Left ventricle myocardium inferior (tissue), 1 donor: ENCODE measurements at regions not wholly inside any gene's neighbourhood (a gene's known extent, or its start where the extent isn't known, plus 50 kb on each side); places are given as distances from the start of the nearest gene placed in this dataset.
"Not testable (repeated sequence)": the region's sequence is repeated elsewhere in the genome, so short reads cannot be mapped to it uniquely, and the experiment has no call there.

Source experiments
- DNase-seq: peaks from one replicate; pipeline ENCODE4 v3.0.0-alpha.2; 2020
- H3K27ac ChIP-seq: fragments of 200-600 bp; replicated peaks from 2 replicates; pipeline ENCODE4 v1.8.0; 2021
- H3K27me3 ChIP-seq: fragments of 200-600 bp; 2 replicates; pipeline ENCODE4 v1.8.0; 2021; ENCODE audit warnings: low read depth
- H3K36me3 ChIP-seq: fragments of 200-600 bp; 2 replicates; pipeline ENCODE4 v1.8.0; 2021
- H3K4me1 ChIP-seq: fragments of 200-600 bp; 2 replicates; pipeline ENCODE4 v1.8.0; 2021
- H3K4me3 ChIP-seq: fragments of 200-600 bp; 2 replicates; pipeline ENCODE4 v1.8.0; 2021; ENCODE audit warnings: mild to moderate bottlenecking, moderate library complexity
- H3K9me3 ChIP-seq: fragments of 200-600 bp; replicated peaks from 2 replicates; pipeline ENCODE4 v1.8.0; 2021
- intact Hi-C: fragments of 100-400 bp; cut with micrococcal nuclease; formaldehyde crosslinking; loops from one replicate; pipeline ENCODE4 v1.11.0; 2022
- TF ChIP-seq, protein P1 (sequence below): fragments of 200-600 bp; IDR thresholded peaks from 2 replicates; pipeline ENCODE4 v1.8.0; 2021; ENCODE audit warnings: antibody characterized with exemption, mild to moderate bottlenecking, borderline replicate concordance
- donor health status: DM: no; HTN: yes; CAD: no; lungs with severe emphysema.

- Histone ChIP-seq H3K36me3 (no peaks in the 10 kb centered on the region), H3K27me3 (no peaks in the 10 kb centered on the region), H3K27ac (no peak overlapping the region), H3K4me3 (no peak overlapping the region), H3K9me3 (no peaks in the 10 kb centered on the region), H3K4me1 (no peaks in the 10 kb centered on the region)
- TF ChIP-seq, protein P1, sequence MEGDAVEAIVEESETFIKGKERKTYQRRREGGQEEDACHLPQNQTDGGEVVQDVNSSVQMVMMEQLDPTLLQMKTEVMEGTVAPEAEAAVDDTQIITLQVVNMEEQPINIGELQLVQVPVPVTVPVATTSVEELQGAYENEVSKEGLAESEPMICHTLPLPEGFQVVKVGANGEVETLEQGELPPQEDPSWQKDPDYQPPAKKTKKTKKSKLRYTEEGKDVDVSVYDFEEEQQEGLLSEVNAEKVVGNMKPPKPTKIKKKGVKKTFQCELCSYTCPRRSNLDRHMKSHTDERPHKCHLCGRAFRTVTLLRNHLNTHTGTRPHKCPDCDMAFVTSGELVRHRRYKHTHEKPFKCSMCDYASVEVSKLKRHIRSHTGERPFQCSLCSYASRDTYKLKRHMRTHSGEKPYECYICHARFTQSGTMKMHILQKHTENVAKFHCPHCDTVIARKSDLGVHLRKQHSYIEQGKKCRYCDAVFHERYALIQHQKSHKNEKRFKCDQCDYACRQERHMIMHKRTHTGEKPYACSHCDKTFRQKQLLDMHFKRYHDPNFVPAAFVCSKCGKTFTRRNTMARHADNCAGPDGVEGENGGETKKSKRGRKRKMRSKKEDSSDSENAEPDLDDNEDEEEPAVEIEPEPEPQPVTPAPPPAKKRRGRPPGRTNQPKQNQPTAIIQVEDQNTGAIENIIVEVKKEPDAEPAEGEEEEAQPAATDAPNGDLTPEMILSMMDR, result no peak
- DNase-seq, result no peak
- intact Hi-C loops, result no loop called here
Observed at GRCh38 chr4:33482773-33483172, 2761.5 kb downstream of the ARAP2 start.

DNA sequence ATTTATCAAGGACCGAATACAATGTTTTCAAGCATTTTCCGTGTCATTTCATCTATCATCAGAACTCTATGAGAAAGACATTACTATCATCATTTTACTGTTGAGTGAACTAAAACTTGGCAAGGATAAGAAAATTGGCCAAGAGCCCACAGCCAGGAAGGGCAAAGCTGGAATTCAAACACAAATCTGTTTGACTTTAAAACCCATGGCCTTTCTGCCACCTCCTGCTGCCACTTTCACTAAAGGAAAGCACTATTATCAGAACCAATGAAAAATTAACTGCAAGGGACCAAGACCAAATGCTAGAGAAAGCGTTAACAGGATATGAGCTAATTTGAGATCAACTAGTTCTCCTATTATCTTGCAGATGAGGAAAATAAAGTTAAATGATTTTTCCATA lies 2759.2 kb downstream of the ARAP2 start:
- Histone ChIP-seq H3K36me3 (no peaks in the 10 kb centered on the region), H3K4me3 (no peak overlapping the region), H3K9me3 (no peaks in the 10 kb centered on the region), H3K27me3 (no peaks in the 10 kb centered on the region), H3K27ac (no peak overlapping the region), H3K4me1 (no peaks in the 10 kb centered on the region)
- intact Hi-C loops, result no loop called here
- no peak for DNase-seq
- TF ChIP-seq, protein P1, result no peak

- H3K27ac ChIP-seq, result no peak overlapping the region
- no peaks in the 10 kb centered on the region for H3K9me3 ChIP-seq
- no peak for DNase-seq
- H3K36me3 ChIP-seq, result no peaks in the 10 kb centered on the region
- H3K4me3 ChIP-seq, result no peak overlapping the region
- intact Hi-C loops, result no loop called here
- H3K27me3 ChIP-seq, result no peaks in the 10 kb centered on the region
- no peaks in the 10 kb centered on the region for H3K4me1 ChIP-seq
- TF ChIP-seq, protein P1, result no peak
Observed at GRCh38 chr4:33493231-33493630, 2751.1 kb downstream of the ARAP2 start.

DNA sequence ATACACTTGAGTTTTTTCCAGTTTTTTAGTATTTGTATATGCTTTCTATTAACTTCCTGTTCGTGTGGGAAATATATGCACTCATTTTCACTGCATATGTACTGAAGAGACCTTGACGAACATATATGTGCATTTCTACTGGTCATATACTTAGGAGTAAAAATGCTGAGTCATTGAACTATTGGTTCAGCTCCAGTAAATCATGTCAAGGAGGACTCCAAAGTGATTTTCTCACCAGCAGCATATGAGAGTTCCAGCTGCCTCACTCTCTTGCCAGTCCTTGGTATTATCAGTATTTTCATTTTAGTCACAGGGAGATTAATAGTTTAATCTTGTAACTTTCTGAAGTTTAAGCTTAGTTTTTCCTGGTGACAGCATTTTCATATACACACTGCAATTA lies 2750.2 kb downstream of the ARAP2 start:
- Histone ChIP-seq H3K27me3 (no peaks in the 10 kb centered on the region), H3K9me3 (no peaks in the 10 kb centered on the region), H3K36me3 (no peaks in the 10 kb centered on the region), H3K4me1 (no peaks in the 10 kb centered on the region), H3K27ac (no peak overlapping the region), H3K4me3 (no peak overlapping the region)
- no peak for DNase-seq
- TF ChIP-seq, protein P1, result no peak
- intact Hi-C loops, result no loop called here

GRCh38 chr4:33501587-33501986 lies 2742.7 kb downstream of the ARAP2 start:
- H3K4me1 ChIP-seq, DNase-seq, H3K4me3 ChIP-seq, H3K36me3 ChIP-seq, H3K27me3 ChIP-seq, H3K27ac ChIP-seq, intact Hi-C loops: not testable (repeated sequence)
- peaks cover 54% of the 10 kb centered on the region for H3K9me3 ChIP-seq

DNA sequence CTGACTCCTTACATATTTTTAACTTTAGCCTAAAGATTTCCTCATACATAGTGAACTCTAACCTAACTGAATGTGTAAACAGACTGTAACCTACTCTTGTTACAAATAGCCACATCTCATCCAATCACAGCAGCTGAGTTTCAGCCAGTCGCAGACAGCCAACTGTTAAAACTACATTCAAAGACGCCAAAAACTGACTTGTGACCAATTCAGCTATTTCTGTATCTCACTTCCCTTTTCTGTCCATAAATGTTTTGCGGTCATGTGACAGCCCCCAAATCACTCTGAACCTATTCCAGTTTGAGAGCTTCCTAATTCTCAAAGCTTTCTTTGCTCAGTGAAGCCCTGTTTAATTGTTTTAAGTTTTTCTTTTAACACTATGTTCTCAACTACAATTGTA lies 2731.9 kb downstream of the ARAP2 start:
- Histone ChIP-seq H3K27ac (no peak overlapping the region), H3K4me1 (no peaks in the 10 kb centered on the region), H3K36me3 (no peaks in the 10 kb centered on the region), H3K4me3 (no peak overlapping the region), H3K9me3 (peaks cover 26% of the 10 kb centered on the region), H3K27me3 (no peaks in the 10 kb centered on the region)
- intact Hi-C loops, result no loop called here
- no peak for DNase-seq
- TF ChIP-seq, protein P1, result no peak
